ENCODE measurements at regions not wholly inside any gene's neighbourhood (a gene's known extent, or its start where the extent isn't known, plus 50 kb on each side); places are given as distances from the start of the nearest gene placed in this dataset.

- H3K36me3 ChIP-seq (ENCODE audit: control insufficient read depth, insufficient read depth, low read length), result no peaks in the 10 kb centered on the region
- H3K4me3 ChIP-seq (ENCODE audit: low read depth, low read length), result no peak overlapping the region
- H3K4me1 ChIP-seq (ENCODE audit: control insufficient read depth, insufficient read depth, low read length), result no peaks in the 10 kb centered on the region
- H3K9me3 ChIP-seq (ENCODE audit: control insufficient read depth, insufficient read depth, low read length), result peaks cover 22% of the 10 kb centered on the region
- H3K27me3 ChIP-seq (ENCODE audit: control insufficient read depth, insufficient read depth, low read length), result no peaks in the 10 kb centered on the region
- DNase-seq (ENCODE audit: low read depth in 4 of 6, low spot score in 6 of 6), result no peak
- H3K27ac ChIP-seq (ENCODE audit: low read depth, low read length), result no peak overlapping the region
Observed at GRCh38 chr16:35182043-35182677, 1722.7 kb downstream of the TP53TG3F start.

DNA sequence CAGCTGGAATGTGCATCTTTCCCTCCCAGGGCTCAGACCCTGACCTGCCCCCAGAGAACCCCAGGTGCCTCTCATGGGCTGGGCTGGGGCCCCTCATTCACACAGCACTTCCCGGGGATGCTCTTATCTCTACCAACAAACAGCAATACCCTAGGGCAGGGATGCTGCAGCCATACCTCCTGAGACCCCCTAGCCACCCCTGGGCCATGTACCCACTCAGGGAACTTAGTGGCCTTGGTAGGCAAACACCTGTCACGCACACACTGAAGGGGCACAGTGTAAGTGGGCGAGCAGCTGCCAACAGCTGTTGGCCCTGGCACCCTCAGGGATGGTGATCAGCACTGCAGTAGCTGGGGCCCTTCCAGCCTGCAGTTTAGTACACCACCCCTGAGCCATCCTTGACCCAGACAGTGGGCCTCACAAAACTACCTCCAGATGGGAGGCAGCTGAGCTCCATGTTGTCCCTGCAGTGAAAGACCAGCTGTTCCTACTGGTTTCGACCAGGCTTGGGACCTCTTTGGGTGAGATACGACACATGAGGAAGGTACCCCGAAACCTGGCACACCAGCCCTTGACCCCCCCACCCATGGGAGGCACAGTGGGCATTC is 1723.6 kb downstream of the TP53TG3F start:
- H3K9me3 ChIP-seq (ENCODE audit: control insufficient read depth, insufficient read depth, low read length), result peaks cover 25% of the 10 kb centered on the region
- no peak overlapping the region for H3K4me3 ChIP-seq (ENCODE audit: low read depth, low read length)
- no peaks in the 10 kb centered on the region for H3K4me1 ChIP-seq (ENCODE audit: control insufficient read depth, insufficient read depth, low read length)
- DNase-seq (ENCODE audit: low read depth in 4 of 6, low spot score in 6 of 6), result no peak
- WGBS (ENCODE audit: insufficient coverage), result 48% methylated on average over 6 of the region's 6 CpGs
- H3K27me3 ChIP-seq (ENCODE audit: control insufficient read depth, insufficient read depth, low read length), result no peaks in the 10 kb centered on the region
- H3K36me3 ChIP-seq (ENCODE audit: control insufficient read depth, insufficient read depth, low read length), result no peaks in the 10 kb centered on the region
- no peak overlapping the region for H3K27ac ChIP-seq (ENCODE audit: low read depth, low read length)

- no peak for DNase-seq (ENCODE audit: low read depth in 4 of 6, low spot score in 6 of 6)
- no peaks in the 10 kb centered on the region for H3K36me3 ChIP-seq (ENCODE audit: control insufficient read depth, insufficient read depth, low read length)
- peaks cover 28% of the 10 kb centered on the region for H3K9me3 ChIP-seq (ENCODE audit: control insufficient read depth, insufficient read depth, low read length)
- no peak overlapping the region for H3K27ac ChIP-seq (ENCODE audit: low read depth, low read length)
- H3K4me3 ChIP-seq (ENCODE audit: low read depth, low read length), result no peak overlapping the region
- WGBS (ENCODE audit: insufficient coverage), result 17% methylated on average over 1 of the region's 1 CpG
- no peaks in the 10 kb centered on the region for H3K27me3 ChIP-seq (ENCODE audit: control insufficient read depth, insufficient read depth, low read length)
- no peaks in the 10 kb centered on the region for H3K4me1 ChIP-seq (ENCODE audit: control insufficient read depth, insufficient read depth, low read length)
Observed at GRCh38 chr16:35184356-35184870, 1725.0 kb downstream of the TP53TG3F start.

GRCh38 chr16:35185366-35186044 is 1726.1 kb downstream of the TP53TG3F start:
- H3K9me3 ChIP-seq (ENCODE audit: control insufficient read depth, insufficient read depth, low read length), result peaks cover 26% of the 10 kb centered on the region
- no peaks in the 10 kb centered on the region for H3K36me3 ChIP-seq (ENCODE audit: control insufficient read depth, insufficient read depth, low read length)
- H3K4me3 ChIP-seq (ENCODE audit: low read depth, low read length), result no peak overlapping the region
- no peaks in the 10 kb centered on the region for H3K4me1 ChIP-seq (ENCODE audit: control insufficient read depth, insufficient read depth, low read length)
- no peaks in the 10 kb centered on the region for H3K27me3 ChIP-seq (ENCODE audit: control insufficient read depth, insufficient read depth, low read length)
- H3K27ac ChIP-seq (ENCODE audit: low read depth, low read length), result no peak overlapping the region
- no peak for DNase-seq (ENCODE audit: low read depth in 4 of 6, low spot score in 6 of 6)
- WGBS (ENCODE audit: insufficient coverage), result 52% methylated on average over 3 of the region's 3 CpGs

GRCh38 chr16:35186045-35186759 is 1726.8 kb downstream of the TP53TG3F start:
- no peak for DNase-seq (ENCODE audit: low read depth in 4 of 6, low spot score in 6 of 6)
- Histone ChIP-seq H3K36me3 (ENCODE audit: control insufficient read depth, insufficient read depth, low read length) (no peaks in the 10 kb centered on the region), H3K9me3 (ENCODE audit: control insufficient read depth, insufficient read depth, low read length) (peaks cover 27% of the 10 kb centered on the region), H3K27me3 (ENCODE audit: control insufficient read depth, insufficient read depth, low read length) (no peaks in the 10 kb centered on the region), H3K27ac (ENCODE audit: low read depth, low read length) (no peak overlapping the region), H3K4me3 (ENCODE audit: low read depth, low read length) (no peak overlapping the region), H3K4me1 (ENCODE audit: control insufficient read depth, insufficient read depth, low read length) (no peaks in the 10 kb centered on the region)

GRCh38 chr16:35187665-35188225 is 1728.3 kb downstream of the TP53TG3F start:
- no peak overlapping the region for H3K4me3 ChIP-seq (ENCODE audit: low read depth, low read length)
- H3K36me3 ChIP-seq (ENCODE audit: control insufficient read depth, insufficient read depth, low read length), result no peaks in the 10 kb centered on the region
- H3K9me3 ChIP-seq (ENCODE audit: control insufficient read depth, insufficient read depth, low read length), result peaks cover 26% of the 10 kb centered on the region
- H3K27ac ChIP-seq (ENCODE audit: low read depth, low read length), result no peak overlapping the region
- DNase-seq (ENCODE audit: low read depth in 4 of 6, low spot score in 6 of 6), result no peak
- whole genome bisulfite sequencing (ENCODE audit: insufficient coverage), result 33% methylated on average over 1 of the region's 2 CpGs
- H3K27me3 ChIP-seq (ENCODE audit: control insufficient read depth, insufficient read depth, low read length), result no peaks in the 10 kb centered on the region
- no peaks in the 10 kb centered on the region for H3K4me1 ChIP-seq (ENCODE audit: control insufficient read depth, insufficient read depth, low read length)

GRCh38 chr16:35188288-35189155 is 1729.1 kb downstream of the TP53TG3F start:
- WGBS (ENCODE audit: insufficient coverage), result 39% methylated on average over 5 of the region's 8 CpGs
- Histone ChIP-seq H3K4me1 (ENCODE audit: control insufficient read depth, insufficient read depth, low read length) (no peaks in the 10 kb centered on the region), H3K9me3 (ENCODE audit: control insufficient read depth, insufficient read depth, low read length) (peaks cover 26% of the 10 kb centered on the region), H3K27me3 (ENCODE audit: control insufficient read depth, insufficient read depth, low read length) (no peaks in the 10 kb centered on the region), H3K36me3 (ENCODE audit: control insufficient read depth, insufficient read depth, low read length) (no peaks in the 10 kb centered on the region), H3K4me3 (ENCODE audit: low read depth, low read length) (no peak overlapping the region), H3K27ac (ENCODE audit: low read depth, low read length) (no peak overlapping the region)
- no peak for DNase-seq (ENCODE audit: low read depth in 4 of 6, low spot score in 6 of 6)

DNA sequence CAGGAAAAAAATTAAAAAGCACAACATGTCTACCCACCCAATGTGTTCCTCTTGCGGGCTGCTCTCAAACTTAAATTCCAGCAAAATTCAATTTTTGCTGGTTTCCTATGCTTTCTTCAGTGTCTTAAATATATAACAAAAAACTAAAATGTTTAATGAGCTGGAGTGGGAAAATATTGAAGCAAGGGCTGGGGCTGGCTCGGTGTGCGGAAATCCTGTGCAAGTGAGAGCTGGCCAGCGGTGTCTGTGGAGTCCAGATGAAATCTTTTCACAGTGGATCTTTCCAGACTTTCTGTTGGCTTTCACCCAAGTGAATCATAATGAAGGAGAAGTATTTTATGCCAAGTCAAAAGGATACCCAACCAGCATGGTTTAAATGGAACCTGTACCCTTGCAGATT is 1733.6 kb downstream of the TP53TG3F start:
- Histone ChIP-seq H3K27ac (ENCODE audit: low read depth, low read length) (no peak overlapping the region), H3K36me3 (ENCODE audit: control insufficient read depth, insufficient read depth, low read length) (no peaks in the 10 kb centered on the region), H3K27me3 (ENCODE audit: control insufficient read depth, insufficient read depth, low read length) (no peaks in the 10 kb centered on the region), H3K4me3 (ENCODE audit: low read depth, low read length) (no peak overlapping the region), H3K4me1 (ENCODE audit: control insufficient read depth, insufficient read depth, low read length) (no peaks in the 10 kb centered on the region), H3K9me3 (ENCODE audit: control insufficient read depth, insufficient read depth, low read length) (peaks cover 13% of the 10 kb centered on the region)
- no peak for DNase-seq (ENCODE audit: low read depth in 4 of 6, low spot score in 6 of 6)
- 60% methylated on average over 3 of the region's 4 CpGs for WGBS (ENCODE audit: insufficient coverage)

GRCh38 chr16:35193956-35194355 is 1734.5 kb downstream of the TP53TG3F start:
- H3K27me3 ChIP-seq (ENCODE audit: control insufficient read depth, insufficient read depth, low read length), result no peaks in the 10 kb centered on the region
- no peak overlapping the region for H3K4me3 ChIP-seq (ENCODE audit: low read depth, low read length)
- H3K4me1 ChIP-seq (ENCODE audit: control insufficient read depth, insufficient read depth, low read length), result no peaks in the 10 kb centered on the region
- DNase-seq (ENCODE audit: low read depth in 4 of 6, low spot score in 6 of 6), result no peak
- 45% methylated on average over 3 of the region's 3 CpGs for WGBS (ENCODE audit: insufficient coverage)
- H3K9me3 ChIP-seq (ENCODE audit: control insufficient read depth, insufficient read depth, low read length), result peaks cover 9% of the 10 kb centered on the region
- H3K36me3 ChIP-seq (ENCODE audit: control insufficient read depth, insufficient read depth, low read length), result no peaks in the 10 kb centered on the region
- no peak overlapping the region for H3K27ac ChIP-seq (ENCODE audit: low read depth, low read length)

Data from spinal cord (tissue), 9 donors.